ENCODE measurements at regions not wholly inside any gene's neighbourhood (a gene's known extent, or its start where the extent isn't known, plus 50 kb on each side); places are given as distances from the start of the nearest gene placed in this dataset.

- ChIA-PET CTCF (ENCODE audit: low intra/inter-chr PET ratio) (no interaction called here), POLR2A (no interaction called here)
- H3K9ac ChIP-seq (ENCODE audit: insufficient read depth in 1 of 2, low read depth in 2 of 2, low read length in 2 of 2), result no peak overlapping the region
- WGBS (ENCODE audit: insufficient coverage, low coverage, missing lambda C conversion rate), result 1% methylated on average over 6 of the region's 6 CpGs
- no peaks in the 10 kb centered on the region for H3K9me1 ChIP-seq (ENCODE audit: control insufficient read depth, insufficient read depth, low read length)
- H3K4me2 ChIP-seq (ENCODE audit: insufficient read depth, low read length), result no peak overlapping the region
- BruUV-seq (replicated peaks), result no TSS peak
- no peaks in the 10 kb centered on the region for H3K9me3 ChIP-seq (replicated peaks; ENCODE audit: control insufficient read depth, insufficient read depth, low read depth, low read length)
- no peak for TF ChIP-seq ZNF778 (CRISPR knock-in tag; IDR thresholded peaks at IDR 0.05)
- no peak for TF ChIP-seq CEBPZ (IDR thresholded peaks at IDR 0.05; ENCODE audit: borderline replicate concordance, low read depth, low read length)
- no peak for TF ChIP-seq ZNF592 (IDR thresholded peaks at IDR 0.05)
- no peak for TF ChIP-seq USF2 (CRISPR knock-in tag; IDR thresholded peaks at IDR 0.05)
- no peak for TF ChIP-seq RBM25 (IDR thresholded peaks at IDR 0.05; ENCODE audit: low read depth, low read length, severe bottlenecking)
- no peak for TF ChIP-seq ARHGAP35 (IDR thresholded peaks at IDR 0.05; ENCODE audit: partially characterized antibody)
- TF ChIP-seq RHOXF2B (CRISPR knock-in tag; conservative IDR thresholded peaks at IDR 0.05), result no peak
- TF ChIP-seq ZNF316 (IDR thresholded peaks at IDR 0.05), result no peak
- no peak for TF ChIP-seq PTBP1 (IDR thresholded peaks at IDR 0.05; ENCODE audit: low read depth, low read length)
- TF ChIP-seq BRF1 (IDR thresholded peaks at IDR 0.05; ENCODE audit: borderline replicate concordance, extremely low read depth, insufficient read length), result no peak
- TF ChIP-seq CBFA2T2 (conservative IDR thresholded peaks at IDR 0.05), result no peak
- no peak for TF ChIP-seq ZFP1 (CRISPR knock-in tag; IDR thresholded peaks at IDR 0.05)
- TF ChIP-seq GTF2A2 (tag; IDR thresholded peaks at IDR 0.05), result no peak
- TF ChIP-seq ZNF12 (CRISPR knock-in tag; IDR thresholded peaks at IDR 0.05), result no peak
- TF ChIP-seq ETS2 (tag; IDR thresholded peaks at IDR 0.05; ENCODE audit: borderline replicate concordance, poor library complexity, severe bottlenecking), result no peak
- no peak for TF ChIP-seq ZNF507 (tag; conservative IDR thresholded peaks at IDR 0.05)
- TF ChIP-seq ZNF695 (CRISPR knock-in tag; IDR thresholded peaks at IDR 0.05), result no peak
- DNase-seq (ENCODE audit: extremely low read depth in 1 of 4, low spot score in 3 of 4), result no peak
- in situ Hi-C loops (cut with MboI) (no loop called here), intact Hi-C loops (cut with micrococcal nuclease) (no loop called here)
- H3K4me3 ChIP-seq, result no peak overlapping the region
- no peak for ATAC-seq
- H3K36me3 ChIP-seq (ENCODE audit: control insufficient read depth, insufficient read depth, low read length), result no peaks in the 10 kb centered on the region
- H3K79me2 ChIP-seq (ENCODE audit: control insufficient read depth, insufficient read depth, low read length), result no peaks in the 10 kb centered on the region
- H4K20me1 ChIP-seq (replicated peaks; ENCODE audit: control insufficient read depth, insufficient read depth, low read length), result no peaks in the 10 kb centered on the region; the same call in 1 of the 2 replicates
- no peak overlapping the region for H3K27ac ChIP-seq (ENCODE audit: extremely low read depth, low read depth, low read length)
- no peak overlapping the region for H2AFZ ChIP-seq (ENCODE audit: low read depth, low read length)
- FAIRE-seq, result no peak
- no peaks in the 10 kb centered on the region; a peak in 1 of 5 replicates for H3K27me3 ChIP-seq (ENCODE audit: control insufficient read depth in 2 of 2, insufficient read depth in 2 of 2, low read length in 2 of 2)
- no peaks in the 10 kb centered on the region for H3K4me1 ChIP-seq (replicated peaks in 1 of 2; ENCODE audit: control insufficient read depth in 2 of 2, insufficient read depth in 2 of 2, low read length in 2 of 2)
Measured at GRCh38 chr12:115264605-115265004, 580.6 kb upstream of the TBX3 start.

Data from K562 (cell line).